Loucy (cell line): ENCODE measurements at regions not wholly inside any gene's neighbourhood (a gene's known extent, or its start where the extent isn't known, plus 50 kb on each side); places are given as distances from the start of the nearest gene placed in this dataset.

ENCODE experiments used
- H2AFZ ChIP-seq: fragments of 200-600 bp; sonication (generic); 2 replicates; pipeline ENCODE4 v1.6.0; 2016; ENCODE audit warnings: antibody characterized with exemption, mild to moderate bottlenecking, low read length, moderate library complexity
- H3F3A ChIP-seq: fragments of 200-600 bp; 2 replicates; pipeline ENCODE4 v1.6.0; 2016; ENCODE audit warnings: antibody characterized with exemption, low read depth, mild to moderate bottlenecking
- H3K27me3 ChIP-seq: fragments of 200-600 bp; sonication (generic); 2 replicates; pipeline ENCODE4 v1.6.1; 2014; ENCODE audit warnings: low read length, mild to moderate bottlenecking; ENCODE audit not compliant: insufficient read depth, poor library complexity, severe bottlenecking
- H3K36me3 ChIP-seq: fragments of 200-600 bp; sonication (generic); 2 replicates; pipeline ENCODE4 v1.6.1; 2016; ENCODE audit warnings: low read length; ENCODE audit not compliant: insufficient read depth
- H3K4me1 ChIP-seq: fragments of 200-600 bp; sonication (generic); 2 replicates; pipeline ENCODE4 v1.5.1; 2014; ENCODE audit warnings: low read length, mild to moderate bottlenecking; ENCODE audit not compliant: insufficient read depth, poor library complexity, severe bottlenecking
- H3K4me2 ChIP-seq: fragments of 200-600 bp; sonication (generic); 2 replicates; pipeline ENCODE4 v1.6.0; 2014; ENCODE audit warnings: antibody characterized with exemption, low read length, low read depth, mild to moderate bottlenecking; ENCODE audit not compliant: poor library complexity, severe bottlenecking
- H3K4me3 ChIP-seq: fragments of 200-600 bp; sonication (generic); 2 replicates; pipeline ENCODE4 v1.5.1; 2014; ENCODE audit warnings: low read length, mild to moderate bottlenecking, mixed read lengths; ENCODE audit not compliant: poor library complexity, severe bottlenecking
- H3K79me2 ChIP-seq: fragments of 200-600 bp; sonication (generic); 2 replicates; pipeline ENCODE4 v1.6.1; 2014; ENCODE audit warnings: low read length; ENCODE audit not compliant: insufficient read depth
- H3K9ac ChIP-seq: fragments of 200-600 bp; sonication (generic); 2 replicates; pipeline ENCODE4 v1.6.0; 2014; ENCODE audit warnings: mild to moderate bottlenecking, low read depth, low read length, moderate library complexity; ENCODE audit not compliant: poor library complexity, severe bottlenecking
- H3K9me2 ChIP-seq: fragments of 200-600 bp; sonication (generic); replicated peaks from 2 replicates; pipeline ENCODE4 v1.6.1; 2016; ENCODE audit warnings: low read depth, low read length, mixed read lengths
- H3K9me3 ChIP-seq: fragments of 200-600 bp; sonication (generic); 2 replicates; pipeline ENCODE4 v1.6.1; 2014; ENCODE audit warnings: mild to moderate bottlenecking, antibody characterized with exemption, low read length, low read depth; ENCODE audit not compliant: insufficient read depth
- H4K20me1 ChIP-seq: fragments of 200-600 bp; sonication (generic); 2 replicates; pipeline ENCODE4 v1.6.0; 2014; ENCODE audit warnings: antibody characterized with exemption, low read length, mild to moderate bottlenecking; ENCODE audit not compliant: insufficient read depth, poor library complexity, severe bottlenecking
- CTCF ChIP-seq: fragments of 200-600 bp; sonication (generic); conservative IDR thresholded peaks from 2 replicates; pipeline ENCODE4 v1.5.1; 2014; ENCODE audit warnings: mild to moderate bottlenecking, antibody characterized with exemption, low read length
- EZH2phosphoT487 ChIP-seq: fragments of 200-600 bp; IDR thresholded peaks from 2 replicates; pipeline ENCODE4 v1.6.1; 2018; ENCODE audit warnings: antibody characterized with exemption, mild to moderate bottlenecking, moderate library complexity, borderline replicate concordance

GRCh38 chr11:33471541-33471940 is 214.4 kb downstream of the HIPK3 start:
- no peak overlapping the region for H2AFZ ChIP-seq
- no peak for TF ChIP-seq EZH2phosphoT487
- TF ChIP-seq CTCF = no peak
- H4K20me1 ChIP-seq = no peaks in the 10 kb centered on the region
- H3K27me3 ChIP-seq = no peaks in the 10 kb centered on the region
- no peak overlapping the region for H3K4me3 ChIP-seq
- no peak overlapping the region for H3K4me2 ChIP-seq
- H3K9me3 ChIP-seq = no peaks in the 10 kb centered on the region
- no peaks in the 10 kb centered on the region for H3F3A ChIP-seq
- H3K79me2 ChIP-seq = no peaks in the 10 kb centered on the region
- H3K9me2 ChIP-seq = no peaks in the 10 kb centered on the region
- H3K36me3 ChIP-seq = no peaks in the 10 kb centered on the region
- H3K9ac ChIP-seq = no peak overlapping the region
- no peaks in the 10 kb centered on the region for H3K4me1 ChIP-seq

GRCh38 chr11:33467966-33468365 is 210.8 kb downstream of the HIPK3 start:
- H3K4me2 ChIP-seq = no peak overlapping the region

GRCh38 chr11:33463059-33463458 is 205.9 kb downstream of the HIPK3 start:
- H4K20me1 ChIP-seq = no peaks in the 10 kb centered on the region
- no peak overlapping the region for H2AFZ ChIP-seq
- H3K4me2 ChIP-seq = no peak overlapping the region
- H3K4me1 ChIP-seq = no peaks in the 10 kb centered on the region
- no peaks in the 10 kb centered on the region for H3K9me2 ChIP-seq
- no peaks in the 10 kb centered on the region for H3K27me3 ChIP-seq
- H3K9me3 ChIP-seq = no peaks in the 10 kb centered on the region
- no peak overlapping the region for H3K9ac ChIP-seq
- no peak overlapping the region for H3K4me3 ChIP-seq
- H3F3A ChIP-seq = no peaks in the 10 kb centered on the region
- TF ChIP-seq CTCF = no peak
- TF ChIP-seq EZH2phosphoT487 = no peak
- H3K36me3 ChIP-seq = no peaks in the 10 kb centered on the region
- no peaks in the 10 kb centered on the region for H3K79me2 ChIP-seq

More at GRCh38 chr11:33467966-33468365, 210.8 kb downstream of the HIPK3 start:
- TF ChIP-seq EZH2phosphoT487 (no peak), CTCF (no peak)
- H3K9ac ChIP-seq = no peak overlapping the region
- H3K9me3 ChIP-seq = no peaks in the 10 kb centered on the region
- no peaks in the 10 kb centered on the region for H3K9me2 ChIP-seq
- H2AFZ ChIP-seq = no peak overlapping the region
- H3K27me3 ChIP-seq = no peaks in the 10 kb centered on the region
- H3K79me2 ChIP-seq = no peaks in the 10 kb centered on the region
- H3F3A ChIP-seq = no peaks in the 10 kb centered on the region
- no peaks in the 10 kb centered on the region for H3K4me1 ChIP-seq
- no peak overlapping the region for H3K4me3 ChIP-seq
- H4K20me1 ChIP-seq = no peaks in the 10 kb centered on the region
- H3K36me3 ChIP-seq = no peaks in the 10 kb centered on the region
